Left renal pelvis (tissue), 4 donors: ENCODE measurements at regions not wholly inside any gene's neighbourhood (a gene's known extent, or its start where the extent isn't known, plus 50 kb on each side); places are given as distances from the start of the nearest gene placed in this dataset.

Source experiments
- DNase-seq, 4 donors: peaks; one replicate each; pipeline ENCODE4 v3.0.0-alpha.2; 2013; ENCODE audit warnings: low read depth in 4 of 4, low spot score in 3 of 4

- DNase-seq: peak; percentile 7 to 19 (median 14)
Measured at GRCh38 chr13:106143930-106144709, 391.3 kb downstream of the EFNB2 start.

GRCh38 chr13:106143392-106143791 lies 392.1 kb downstream of the EFNB2 start:
- DNase-seq: no peak

GRCh38 chr13:106140476-106140875 lies 395.0 kb downstream of the EFNB2 start:
- no peak for DNase-seq

DNA sequence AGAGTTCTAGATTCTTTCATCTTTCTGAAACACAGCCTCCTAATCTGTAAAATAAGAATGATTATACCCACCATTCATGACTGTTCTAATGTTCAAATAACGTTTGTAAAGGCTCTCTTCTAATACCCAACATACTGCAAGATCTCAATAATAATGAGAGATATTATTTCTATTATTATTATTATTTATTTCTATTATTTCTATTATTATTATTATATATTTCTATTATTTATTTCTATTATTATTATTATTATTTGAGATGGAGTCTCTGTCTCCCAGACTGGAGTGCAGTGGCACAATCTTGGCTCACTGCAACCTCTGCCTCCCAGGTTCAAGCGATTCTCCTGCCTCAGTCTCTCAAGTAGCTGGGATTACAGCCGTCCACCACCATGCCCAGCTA lies 395.5 kb downstream of the EFNB2 start:
- DNase-seq: no peak

DNA sequence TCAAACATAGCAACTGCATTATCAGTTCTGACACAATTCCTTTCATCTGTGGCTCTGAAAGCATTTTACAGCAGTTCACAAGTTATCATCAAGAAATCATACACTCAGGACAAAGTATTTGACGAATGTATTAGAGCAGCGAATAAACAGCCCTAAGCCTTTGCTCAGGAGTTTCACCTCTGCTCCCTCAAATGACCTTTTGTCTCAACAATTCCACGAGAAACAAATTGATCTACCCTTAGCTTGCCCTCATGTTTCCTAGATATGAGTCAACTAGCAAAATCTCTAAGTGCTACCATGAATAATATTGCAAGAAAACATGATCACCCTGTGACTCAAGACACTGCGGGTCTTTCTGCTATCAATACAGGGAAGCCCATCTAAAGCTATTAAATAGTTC lies 396.1 kb downstream of the EFNB2 start:
- no peak for DNase-seq

- DNase-seq: no peak
Measured at GRCh38 chr13:106138620-106139019, 396.8 kb downstream of the EFNB2 start.

- DNase-seq: no peak
Measured at GRCh38 chr13:106133025-106133424, 402.4 kb downstream of the EFNB2 start.

DNA sequence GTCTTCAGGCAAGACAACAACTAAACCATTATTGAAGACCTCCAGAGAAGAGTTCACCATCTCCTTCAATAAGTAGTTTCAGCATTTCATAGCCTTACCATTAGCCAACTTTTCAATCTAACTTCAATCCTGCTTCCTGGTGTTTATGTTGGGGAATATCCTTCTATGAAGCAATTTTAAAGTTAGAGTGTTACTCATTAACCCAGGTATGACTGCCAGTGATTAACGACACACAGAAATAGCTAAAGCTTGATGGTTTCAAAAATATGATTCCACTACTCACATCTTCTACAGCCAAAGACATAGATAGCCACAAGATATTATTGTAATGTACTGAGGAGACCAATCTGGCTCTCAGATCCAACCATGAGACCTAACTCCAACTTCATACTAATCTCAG lies 403.2 kb downstream of the EFNB2 start:
- DNase-seq: no peak

DNA sequence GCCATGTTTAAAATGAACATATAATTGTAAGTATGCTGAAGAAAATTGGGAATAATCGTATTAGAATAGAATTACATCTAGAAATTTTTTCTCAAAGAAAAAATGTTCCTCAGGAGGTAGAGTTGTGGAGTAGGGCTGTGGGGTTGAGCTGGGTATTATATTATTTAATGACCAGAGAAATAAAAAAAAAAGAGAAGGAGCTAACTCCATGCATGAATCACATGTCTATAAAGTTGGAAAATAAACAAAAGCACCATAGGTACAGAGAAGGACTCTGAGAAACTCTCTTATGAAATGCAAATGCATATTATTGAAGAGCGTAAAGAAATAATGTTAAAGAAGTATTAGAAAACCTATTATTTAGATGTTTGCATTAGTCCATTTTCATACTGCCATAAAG lies 405.5 kb downstream of the EFNB2 start:
- DNase-seq: no peak

DNA sequence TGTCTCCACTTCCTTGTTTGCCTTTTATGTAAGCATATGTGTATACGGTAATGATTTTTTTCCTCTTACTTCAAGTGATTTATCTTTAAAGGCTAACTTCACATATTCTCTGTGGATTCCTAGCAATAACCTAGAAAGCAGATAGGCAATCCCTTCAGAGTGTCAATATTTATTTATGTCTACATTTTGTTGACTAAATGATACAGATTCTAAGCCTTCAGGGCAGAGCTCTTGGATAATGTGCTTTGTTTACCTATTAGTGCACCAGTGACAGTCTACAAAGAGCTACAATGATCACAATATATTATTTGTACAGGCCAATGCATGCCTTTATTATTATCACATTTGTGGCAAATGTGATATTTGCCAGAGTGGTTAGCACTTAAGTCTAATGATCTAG lies 406.2 kb downstream of the EFNB2 start:
- DNase-seq: no peak

- no peak for DNase-seq
Measured at GRCh38 chr13:106122234-106122633, 413.2 kb downstream of the EFNB2 start.

DNA sequence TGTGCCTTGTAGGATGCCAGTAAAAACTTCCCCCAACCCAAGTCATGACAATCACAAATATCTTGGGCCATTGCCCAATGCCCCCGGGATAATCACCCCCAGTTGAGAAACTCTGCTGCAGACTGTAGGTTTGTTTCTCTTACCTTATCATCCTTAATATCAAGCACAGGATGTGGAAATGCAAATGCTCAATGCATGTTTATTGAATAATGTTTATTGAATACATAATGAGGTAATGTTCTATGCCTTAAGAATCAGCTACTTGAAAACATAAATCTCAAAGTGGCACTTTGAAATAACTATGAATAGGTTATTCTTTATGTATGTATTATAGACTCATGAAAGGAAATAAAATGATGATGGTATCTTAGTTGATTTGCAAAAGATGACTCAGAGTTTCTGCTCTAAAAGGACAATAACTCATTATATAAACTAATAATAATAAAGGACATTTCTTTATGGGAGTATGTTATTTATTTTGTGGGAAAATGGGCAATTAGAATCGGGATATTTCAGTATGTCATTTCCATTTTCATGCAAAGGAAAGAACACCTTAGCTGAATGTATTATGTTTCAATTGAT lies 414.2 kb downstream of the EFNB2 start:
- no peak for DNase-seq

GRCh38 chr13:106118996-106119395 lies 416.5 kb downstream of the EFNB2 start:
- no peak for DNase-seq

DNA sequence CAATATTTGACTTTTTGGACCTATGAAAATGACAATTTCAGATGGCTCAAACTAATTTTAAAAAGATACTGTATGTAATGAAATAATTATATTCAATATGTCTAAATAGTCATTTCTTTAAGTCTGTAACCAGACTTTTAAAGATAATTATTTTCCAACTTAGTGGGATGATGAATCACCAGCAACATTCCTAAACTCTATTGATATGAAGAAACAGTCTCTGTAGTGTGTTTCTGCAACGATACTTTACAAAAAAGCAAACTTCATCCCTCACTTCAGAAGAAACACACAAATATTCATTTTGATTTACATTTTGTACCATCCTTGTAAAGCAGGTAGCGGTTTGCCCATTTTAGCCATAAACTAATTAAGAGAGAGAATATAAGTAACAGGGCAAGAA lies 417.4 kb downstream of the EFNB2 start:
- no peak for DNase-seq

- no peak for DNase-seq
Measured at GRCh38 chr13:106117640-106118039, 417.8 kb downstream of the EFNB2 start.

DNA sequence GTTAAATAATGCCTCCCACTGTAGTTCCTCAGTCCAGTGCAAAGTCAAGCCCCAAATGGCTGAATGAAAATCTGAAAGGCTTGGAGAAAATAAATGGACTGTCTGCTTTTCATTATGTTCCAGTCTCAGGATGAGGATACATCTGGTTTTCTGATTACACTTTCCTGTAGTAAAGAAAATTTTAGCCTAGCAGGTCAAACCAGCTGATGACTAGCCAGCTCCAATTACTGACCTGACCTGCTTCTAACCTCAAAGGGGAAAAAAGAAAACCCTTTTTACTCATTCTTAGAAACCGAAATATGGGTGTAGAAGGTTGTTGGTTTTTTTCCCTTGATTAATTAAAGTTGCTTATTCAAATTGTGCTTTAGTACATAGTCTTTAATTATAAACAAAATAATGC lies 418.4 kb downstream of the EFNB2 start:
- peak in 1 of 4 donors; percentile 4 for DNase-seq

- DNase-seq: no peak
Measured at GRCh38 chr13:106115081-106115480, 420.4 kb downstream of the EFNB2 start.

DNA sequence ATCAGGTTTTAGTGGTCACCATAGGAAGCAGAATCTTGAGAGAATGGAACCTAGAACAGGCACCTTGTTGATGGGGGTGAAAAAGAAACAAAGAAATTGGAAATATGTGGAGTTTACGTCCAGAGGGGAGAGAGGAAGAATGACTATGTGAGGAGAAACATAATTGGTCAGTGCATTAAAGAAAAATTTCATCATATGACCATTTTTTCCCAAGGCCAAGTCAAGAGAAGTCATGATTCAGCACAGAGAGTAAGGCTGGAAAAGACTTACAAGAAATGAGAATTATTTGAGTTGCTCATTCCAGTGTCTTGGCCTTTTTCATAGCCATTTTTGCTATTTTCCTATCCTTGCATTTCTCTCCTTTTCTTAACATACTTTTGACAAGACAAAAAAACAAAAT lies 421.7 kb downstream of the EFNB2 start:
- DNase-seq: no peak

- DNase-seq: no peak
Measured at GRCh38 chr13:106112191-106112590, 423.3 kb downstream of the EFNB2 start.

GRCh38 chr13:106110241-106110855 lies 425.1 kb downstream of the EFNB2 start:
- DNase-seq: no peak

DNA sequence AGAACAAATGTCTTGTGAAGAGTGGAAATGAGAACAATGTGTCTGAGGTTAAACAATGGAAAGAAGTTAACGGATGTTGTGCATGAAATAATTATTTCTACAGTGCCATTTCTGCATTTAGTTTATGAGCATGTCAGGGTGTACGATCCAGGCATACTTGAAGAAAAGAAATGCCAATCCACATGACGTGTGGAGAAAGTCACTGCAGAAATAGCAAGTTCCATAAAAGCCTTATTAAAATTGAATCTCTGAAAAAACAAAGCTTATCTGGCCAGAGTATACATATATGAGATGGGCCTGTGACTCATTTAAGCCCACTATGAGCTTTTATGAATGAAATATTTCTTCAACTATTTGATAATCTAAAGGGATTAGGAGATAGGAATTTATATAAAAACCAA lies 426.1 kb downstream of the EFNB2 start:
- no peak for DNase-seq

DNA sequence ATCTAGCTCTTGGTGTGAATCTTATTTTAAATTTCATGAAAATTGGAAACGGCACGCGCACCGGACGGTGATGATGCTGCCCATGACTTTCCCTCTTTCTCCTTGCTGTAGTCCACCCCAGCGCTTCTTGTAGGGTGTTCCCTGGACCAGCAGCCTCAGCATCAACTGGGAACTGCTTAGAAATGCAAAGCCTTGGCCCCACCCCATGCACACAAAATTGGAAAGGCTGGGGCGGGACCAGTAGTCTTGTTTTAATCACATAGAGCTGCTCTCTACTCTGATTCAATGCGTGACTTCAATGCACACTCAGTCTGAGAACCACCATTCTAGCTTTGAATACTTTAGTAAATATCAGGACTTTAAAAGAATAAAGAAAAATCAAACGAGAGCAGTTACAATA lies 427.1 kb downstream of the EFNB2 start:
- no peak for DNase-seq
